ENCODE measurements at regions not wholly inside any gene's neighbourhood (a gene's known extent, or its start where the extent isn't known, plus 50 kb on each side); places are given as distances from the start of the nearest gene placed in this dataset.
"Not testable (repeated sequence)": the region's sequence is repeated elsewhere in the genome, so short reads cannot be mapped to it uniquely, and the experiment has no call there.

GRCh38 chr20:12577213-12577612 lies 431.6 kb upstream of the SPTLC3 start:
- H3K4me1 Mint-ChIP-seq (ENCODE audit: low read depth, unreplicated experiment), result peaks cover 21% of the 10 kb centered on the region

GRCh38 chr20:12581644-12582289 lies 427.0 kb upstream of the SPTLC3 start:
- no peaks in the 10 kb centered on the region for H3K36me3 ChIP-seq (ENCODE audit: insufficient read depth, low read length)
- H3K27me3 ChIP-seq (ENCODE audit: insufficient read depth, low read length), result no peaks in the 10 kb centered on the region
- DNase-seq (ENCODE audit: low read depth) (no peak), FAIRE-seq (no peak)
- no peaks in the 10 kb centered on the region for H3K4me1 ChIP-seq (ENCODE audit: insufficient read depth, low read length)
- no peak overlapping the region for H3K27ac ChIP-seq (ENCODE audit: low read depth, low read length)
- Mint-ChIP-seq H3K4me1 (ENCODE audit: low read depth, unreplicated experiment) (no peaks in the 10 kb centered on the region), H3K4me3 (ENCODE audit: unreplicated experiment) (no peak overlapping the region), H3K36me3 (ENCODE audit: low read depth, unreplicated experiment) (no peaks in the 10 kb centered on the region), H3K9me3 (ENCODE audit: unreplicated experiment) (no peaks in the 10 kb centered on the region), H3K27ac (ENCODE audit: unreplicated experiment) (no peak overlapping the region), H3K27me3 (ENCODE audit: low read depth, unreplicated experiment) (no peaks in the 10 kb centered on the region)
- H2AFZ ChIP-seq (ENCODE audit: low read depth, low read length), result no peak overlapping the region
- no peaks in the 10 kb centered on the region for H3K79me2 ChIP-seq (ENCODE audit: insufficient read depth, low read length)
- H3K4me3 ChIP-seq (ENCODE audit: insufficient read depth, low read depth, low read length), result no peak overlapping the region
- H3K9me3 ChIP-seq (ENCODE audit: insufficient read depth, low read depth, low read length), result no peaks in the 10 kb centered on the region
- no peak overlapping the region for H3K9ac ChIP-seq (ENCODE audit: low read length)
- H3K4me2 ChIP-seq (ENCODE audit: low read length), result no peak overlapping the region
- TF ChIP-seq EZH2 (IDR thresholded peaks at IDR 0.05; ENCODE audit: insufficient read depth, low read length), result no peak
- TF ChIP-seq CTCF (IDR thresholded peaks at IDR 0.05; ENCODE audit: insufficient read depth, low read depth, low read length), result no peak
- H4K20me1 ChIP-seq (ENCODE audit: insufficient read depth, low read length), result no peaks in the 10 kb centered on the region

More at GRCh38 chr20:12577213-12577612, 431.6 kb upstream of the SPTLC3 start:
- Histone ChIP-seq H3K4me2 (ENCODE audit: low read length) (no peak overlapping the region), H3K9me3 (ENCODE audit: insufficient read depth, low read depth, low read length) (no peaks in the 10 kb centered on the region), H3K27me3 (ENCODE audit: insufficient read depth, low read length) (no peaks in the 10 kb centered on the region), H4K20me1 (ENCODE audit: insufficient read depth, low read length) (no peaks in the 10 kb centered on the region), H3K4me3 (ENCODE audit: insufficient read depth, low read depth, low read length) (no peak overlapping the region), H3K79me2 (ENCODE audit: insufficient read depth, low read length) (no peaks in the 10 kb centered on the region), H3K27ac (ENCODE audit: low read depth, low read length) (no peak overlapping the region), H3K9ac (ENCODE audit: low read length) (no peak overlapping the region), H3K4me1 (ENCODE audit: insufficient read depth, low read length) (no peaks in the 10 kb centered on the region), H2AFZ (ENCODE audit: low read depth, low read length) (no peak overlapping the region), H3K36me3 (ENCODE audit: insufficient read depth, low read length) (no peaks in the 10 kb centered on the region)
- DNase-seq (ENCODE audit: low read depth) (no peak), FAIRE-seq (no peak)
- no peak overlapping the region for H3K27ac Mint-ChIP-seq (ENCODE audit: unreplicated experiment)
- no peaks in the 10 kb centered on the region for H3K9me3 Mint-ChIP-seq (ENCODE audit: unreplicated experiment)
- TF ChIP-seq CTCF (IDR thresholded peaks at IDR 0.05; ENCODE audit: insufficient read depth, low read depth, low read length), result no peak
- no peak for TF ChIP-seq EZH2 (IDR thresholded peaks at IDR 0.05; ENCODE audit: insufficient read depth, low read length)
- no peaks in the 10 kb centered on the region for H3K36me3 Mint-ChIP-seq (ENCODE audit: low read depth, unreplicated experiment)
- no peak overlapping the region for H3K4me3 Mint-ChIP-seq (ENCODE audit: unreplicated experiment)
- no peaks in the 10 kb centered on the region for H3K27me3 Mint-ChIP-seq (ENCODE audit: low read depth, unreplicated experiment)

- H3K27me3 Mint-ChIP-seq (ENCODE audit: low read depth, unreplicated experiment); H3K27ac Mint-ChIP-seq (ENCODE audit: unreplicated experiment); H3K9me3 Mint-ChIP-seq (ENCODE audit: unreplicated experiment); H3K4me1 ChIP-seq (ENCODE audit: insufficient read depth, low read length); H3K36me3 ChIP-seq (ENCODE audit: insufficient read depth, low read length); H3K79me2 ChIP-seq (ENCODE audit: insufficient read depth, low read length); H3K4me3 Mint-ChIP-seq (ENCODE audit: unreplicated experiment); H3K27me3 ChIP-seq (ENCODE audit: insufficient read depth, low read length); FAIRE-seq; H3K27ac ChIP-seq (ENCODE audit: low read depth, low read length); H3K4me1 Mint-ChIP-seq (ENCODE audit: low read depth, unreplicated experiment); H3K9ac ChIP-seq (ENCODE audit: low read length); H2AFZ ChIP-seq (ENCODE audit: low read depth, low read length); H3K4me2 ChIP-seq (ENCODE audit: low read length); H3K4me3 ChIP-seq (ENCODE audit: insufficient read depth, low read depth, low read length); DNase-seq (ENCODE audit: low read depth); H4K20me1 ChIP-seq (ENCODE audit: insufficient read depth, low read length); H3K36me3 Mint-ChIP-seq (ENCODE audit: low read depth, unreplicated experiment); H3K9me3 ChIP-seq (ENCODE audit: insufficient read depth, low read depth, low read length): not testable (repeated sequence)
These were observed 426.1 kb upstream of the SPTLC3 start for GRCh38 chr20:12582710-12583109.
